ENCODE measurements at regions not wholly inside any gene's neighbourhood (a gene's known extent, or its start where the extent isn't known, plus 50 kb on each side); places are given as distances from the start of the nearest gene placed in this dataset.

DNA sequence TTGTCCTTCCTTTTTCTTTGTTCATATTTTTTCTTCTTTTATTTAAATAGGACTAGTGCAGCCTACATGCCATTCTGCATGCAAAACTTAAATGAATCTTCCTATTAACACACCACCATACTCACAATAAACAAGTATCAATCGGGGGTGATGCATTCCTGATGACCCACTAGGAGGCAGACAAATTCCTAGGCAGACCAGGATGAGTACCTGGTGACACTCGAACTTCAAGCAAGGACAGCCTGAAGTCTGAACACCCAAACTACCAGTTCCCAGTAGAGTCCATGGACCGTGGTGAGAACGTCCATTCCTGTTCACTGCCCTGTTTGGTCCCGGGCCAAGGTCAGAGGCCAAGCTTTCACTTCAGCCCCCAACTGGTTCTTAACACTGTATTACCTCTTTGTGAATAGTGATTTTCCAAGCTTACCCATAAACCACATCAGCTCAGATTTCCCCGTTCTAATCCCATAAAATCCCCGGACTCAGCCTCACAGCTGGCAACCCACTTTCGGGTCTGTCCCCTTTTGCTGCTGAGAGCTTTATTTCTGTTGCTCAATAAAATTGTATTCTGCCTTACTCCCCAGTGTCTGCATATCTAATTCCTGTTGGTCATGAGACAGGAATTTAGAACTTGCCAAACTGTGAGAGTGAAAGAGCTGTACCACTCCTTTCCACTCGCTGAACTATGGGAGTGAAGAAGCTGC, 1286.6 kb downstream of the FSTL5 start:
- TF ChIP-seq, protein P1, sequence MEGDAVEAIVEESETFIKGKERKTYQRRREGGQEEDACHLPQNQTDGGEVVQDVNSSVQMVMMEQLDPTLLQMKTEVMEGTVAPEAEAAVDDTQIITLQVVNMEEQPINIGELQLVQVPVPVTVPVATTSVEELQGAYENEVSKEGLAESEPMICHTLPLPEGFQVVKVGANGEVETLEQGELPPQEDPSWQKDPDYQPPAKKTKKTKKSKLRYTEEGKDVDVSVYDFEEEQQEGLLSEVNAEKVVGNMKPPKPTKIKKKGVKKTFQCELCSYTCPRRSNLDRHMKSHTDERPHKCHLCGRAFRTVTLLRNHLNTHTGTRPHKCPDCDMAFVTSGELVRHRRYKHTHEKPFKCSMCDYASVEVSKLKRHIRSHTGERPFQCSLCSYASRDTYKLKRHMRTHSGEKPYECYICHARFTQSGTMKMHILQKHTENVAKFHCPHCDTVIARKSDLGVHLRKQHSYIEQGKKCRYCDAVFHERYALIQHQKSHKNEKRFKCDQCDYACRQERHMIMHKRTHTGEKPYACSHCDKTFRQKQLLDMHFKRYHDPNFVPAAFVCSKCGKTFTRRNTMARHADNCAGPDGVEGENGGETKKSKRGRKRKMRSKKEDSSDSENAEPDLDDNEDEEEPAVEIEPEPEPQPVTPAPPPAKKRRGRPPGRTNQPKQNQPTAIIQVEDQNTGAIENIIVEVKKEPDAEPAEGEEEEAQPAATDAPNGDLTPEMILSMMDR (IDR thresholded peaks at IDR 0.05): no peak
- TF ChIP-seq POLR2A (IDR thresholded peaks at IDR 0.05): no peak
- no peak for TF ChIP-seq POLR2AphosphoS5 (IDR thresholded peaks at IDR 0.05)
